ENCODE measurements at regions not wholly inside any gene's neighbourhood (a gene's known extent, or its start where the extent isn't known, plus 50 kb on each side); places are given as distances from the start of the nearest gene placed in this dataset.
"Not testable (repeated sequence)": the region's sequence is repeated elsewhere in the genome, so short reads cannot be mapped to it uniquely, and the experiment has no call there.

GRCh38 chrX:92283308-92283707, 504.1 kb downstream of the PCDH11X start:
- DNase-seq (ENCODE audit: low spot score), result no peak

GRCh38 chrX:92298067-92298466, 518.9 kb downstream of the PCDH11X start:
- not testable (repeated sequence) for DNase-seq (ENCODE audit: low spot score)

GRCh38 chrX:92333194-92333593, 554.0 kb downstream of the PCDH11X start:
- not testable (repeated sequence) for DNase-seq (ENCODE audit: low spot score)

- DNase-seq (ENCODE audit: low spot score), result not testable (repeated sequence)
Observed at GRCh38 chrX:92351065-92351464, 571.9 kb downstream of the PCDH11X start.

- no peak for DNase-seq (ENCODE audit: low spot score)
Observed at GRCh38 chrX:92351511-92351910, 572.3 kb downstream of the PCDH11X start.

Measured in HT-29 (cell line).